ENCODE measurements at regions not wholly inside any gene's neighbourhood (a gene's known extent, or its start where the extent isn't known, plus 50 kb on each side); places are given as distances from the start of the nearest gene placed in this dataset.

DNA sequence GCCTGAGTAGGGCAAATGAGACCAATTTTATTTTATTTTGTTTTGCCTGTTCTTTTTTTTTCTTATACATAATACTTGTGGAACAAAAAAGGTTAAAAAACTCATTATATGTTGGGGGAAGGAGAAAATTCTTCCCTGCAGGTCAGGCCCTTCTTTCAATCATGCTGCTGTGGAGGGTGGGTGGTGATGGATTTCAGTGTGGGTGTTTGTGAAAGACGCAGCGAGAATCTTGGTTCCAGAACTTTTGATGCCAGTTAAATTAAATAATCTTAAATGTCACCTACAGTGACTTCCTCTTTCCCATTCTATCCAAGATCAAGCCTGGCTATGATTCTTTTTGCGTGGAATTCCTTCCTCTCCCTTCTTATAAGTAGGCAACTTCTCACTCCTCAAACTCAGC lies 595.8 kb upstream of the EEF2KMT start:
- DNase-seq (ENCODE audit: low read depth, low spot score), result no peak

DNA sequence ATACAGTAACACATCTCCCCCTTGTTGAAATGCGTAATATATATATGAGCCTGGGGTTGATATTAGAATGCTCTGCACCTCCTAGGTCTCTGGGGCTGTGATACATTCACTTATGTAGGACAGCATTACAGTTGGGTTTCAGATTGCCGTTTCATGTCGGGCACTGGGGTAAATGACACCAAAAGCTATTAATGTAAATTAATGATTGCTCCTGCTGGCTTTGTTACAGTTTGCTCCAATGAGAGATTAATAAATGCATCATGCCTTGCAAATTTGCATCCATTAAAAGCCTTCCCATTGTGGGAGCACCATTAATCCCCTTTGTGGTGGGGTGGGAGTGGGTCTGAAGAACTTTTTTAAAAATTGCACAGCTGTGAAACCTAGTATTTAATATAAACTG lies 584.4 kb upstream of the EEF2KMT start:
- no peak for DNase-seq (ENCODE audit: low read depth, low spot score)

DNA sequence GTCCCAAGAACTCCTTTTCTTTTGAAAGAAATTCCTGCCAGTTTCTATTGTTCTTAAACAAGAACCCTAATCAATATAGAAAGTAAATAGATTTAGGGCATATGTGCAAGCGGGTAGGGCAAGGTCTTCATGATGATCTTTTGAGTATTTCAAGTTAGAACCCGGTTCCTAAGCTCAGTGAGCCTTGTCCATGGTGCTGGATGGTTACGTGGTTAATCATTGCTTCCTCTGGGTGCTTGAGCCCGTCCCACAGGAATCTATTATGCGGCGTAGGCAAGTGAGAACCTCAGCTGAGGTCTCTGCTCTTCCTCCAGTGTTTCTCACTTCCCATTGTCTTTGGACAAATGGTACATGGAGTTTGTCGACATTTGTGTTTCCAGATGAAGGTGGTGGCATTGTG lies 580.8 kb upstream of the EEF2KMT start:
- no peak for DNase-seq (ENCODE audit: low read depth, low spot score)

DNA sequence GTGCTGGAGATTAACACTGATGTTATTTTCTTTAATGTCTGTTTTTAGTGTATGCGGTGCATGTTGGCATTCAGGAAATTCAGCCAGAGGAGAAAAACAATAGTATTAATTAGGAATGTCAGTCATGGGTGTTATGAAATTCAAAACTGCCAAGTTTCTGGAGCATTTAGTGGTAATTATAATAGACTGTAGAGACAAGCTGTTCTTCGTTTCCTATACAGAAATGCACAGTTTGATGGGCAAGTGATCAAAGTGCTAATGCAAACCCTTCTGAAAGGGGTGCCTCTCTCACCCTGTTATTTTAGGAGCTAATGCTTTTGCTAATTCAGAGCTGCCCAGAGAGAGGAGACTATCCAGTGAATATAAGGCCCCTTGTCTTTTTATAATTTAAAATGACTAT lies 573.8 kb upstream of the EEF2KMT start:
- no peak for DNase-seq (ENCODE audit: low read depth, low spot score)

DNA sequence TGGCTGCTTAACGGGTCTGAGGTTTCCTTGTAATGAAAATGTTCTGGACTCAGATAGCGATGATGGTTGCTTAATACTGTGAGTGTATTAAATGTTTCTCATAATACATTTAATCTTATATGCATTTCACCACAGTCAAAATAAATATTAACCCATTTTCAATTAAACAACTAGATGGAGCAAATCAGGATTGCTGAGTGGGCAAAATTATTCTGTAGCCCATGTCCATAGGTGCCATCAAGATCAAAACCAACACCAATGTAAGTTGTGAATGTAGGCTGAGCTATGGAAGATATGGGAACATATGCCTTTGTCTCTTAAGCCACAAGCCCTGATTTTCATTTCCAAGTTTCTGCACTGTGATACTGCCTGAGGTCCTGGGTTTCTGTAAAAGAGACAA lies 572.6 kb upstream of the EEF2KMT start:
- no peak for DNase-seq (ENCODE audit: low read depth, low spot score)

DNA sequence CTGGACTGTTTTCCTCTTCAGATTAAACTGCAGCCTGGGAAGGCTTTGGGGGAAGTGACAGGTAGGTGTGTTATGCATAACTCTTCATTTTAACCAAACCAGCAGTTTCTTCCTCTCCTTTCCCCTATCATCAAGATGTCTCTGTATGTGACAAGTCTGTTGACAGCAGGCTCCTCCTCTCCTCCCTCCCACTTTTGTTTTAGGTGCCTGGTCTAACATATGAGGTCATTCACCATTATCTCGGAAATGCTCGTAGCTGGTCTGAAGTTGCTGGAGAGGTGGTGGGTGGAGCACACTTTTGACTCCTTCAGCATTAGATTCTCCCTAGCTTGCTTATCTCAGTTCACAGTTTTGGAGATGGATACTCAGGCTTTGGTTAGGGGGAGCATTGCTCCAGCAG lies 571.0 kb upstream of the EEF2KMT start:
- no peak for DNase-seq (ENCODE audit: low read depth, low spot score)

DNA sequence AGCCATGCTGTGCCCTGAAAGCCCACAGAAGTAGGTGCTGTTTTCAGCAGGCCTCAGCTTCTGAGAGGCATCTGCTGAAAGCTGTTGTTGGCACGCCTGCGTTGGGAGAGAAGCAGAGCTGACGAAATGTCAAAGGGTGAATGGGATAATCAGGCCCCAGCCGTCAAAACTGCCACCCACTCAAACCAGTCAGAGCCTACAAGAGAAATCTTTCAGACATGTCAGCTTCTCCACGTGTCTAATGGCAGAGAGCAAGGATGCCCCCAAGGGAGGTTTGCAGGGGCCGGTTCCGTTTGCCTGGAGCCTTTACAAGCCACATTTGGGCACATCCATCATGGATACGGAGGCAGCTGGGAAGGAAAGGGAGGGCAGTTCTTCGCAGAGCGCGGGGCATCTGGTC lies 568.2 kb upstream of the EEF2KMT start:
- no peak for DNase-seq (ENCODE audit: low read depth, low spot score)

DNA sequence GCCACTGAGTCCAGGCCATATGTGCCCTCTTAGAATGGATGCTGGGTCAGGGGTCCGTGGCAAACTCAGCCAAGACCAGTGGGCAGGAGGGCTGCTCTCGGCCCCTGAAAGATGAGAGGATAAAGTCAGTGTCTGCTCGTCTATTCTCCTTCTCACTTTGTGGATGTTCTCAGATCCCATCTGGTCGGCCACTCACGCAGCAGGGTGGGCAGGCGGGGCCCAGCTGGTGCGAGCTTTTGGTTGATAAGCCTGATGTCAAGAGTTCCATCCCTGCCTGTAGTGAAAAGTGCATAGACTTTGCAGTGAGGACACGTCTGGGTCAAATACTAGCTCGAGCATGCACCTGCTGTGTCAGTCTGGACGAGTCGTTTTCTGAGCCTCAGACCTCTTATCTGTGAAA lies 556.2 kb upstream of the EEF2KMT start:
- no peak for DNase-seq (ENCODE audit: low read depth, low spot score)

DNA sequence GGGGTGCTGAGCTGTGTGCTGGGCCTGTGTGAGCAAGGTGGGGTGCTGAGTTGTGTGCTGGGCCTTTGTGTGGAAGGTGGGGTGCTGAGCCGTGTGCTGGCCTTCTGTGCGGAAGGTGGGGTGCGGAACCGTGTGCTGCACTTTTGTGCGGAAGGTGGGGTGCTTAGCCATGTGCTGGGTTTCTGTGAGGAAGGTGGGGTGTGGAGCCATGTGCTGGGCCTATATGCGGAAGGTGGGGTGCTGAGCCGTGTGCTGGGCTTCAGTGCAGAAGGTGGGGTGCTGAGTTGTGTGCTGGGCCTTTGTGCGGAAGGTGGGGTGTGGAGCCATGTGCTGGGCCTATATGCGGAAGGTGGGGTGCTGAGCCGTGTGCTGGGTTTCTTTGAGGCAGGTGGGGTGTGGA lies 555.4 kb upstream of the EEF2KMT start:
- no peak for DNase-seq (ENCODE audit: low read depth, low spot score)

DNA sequence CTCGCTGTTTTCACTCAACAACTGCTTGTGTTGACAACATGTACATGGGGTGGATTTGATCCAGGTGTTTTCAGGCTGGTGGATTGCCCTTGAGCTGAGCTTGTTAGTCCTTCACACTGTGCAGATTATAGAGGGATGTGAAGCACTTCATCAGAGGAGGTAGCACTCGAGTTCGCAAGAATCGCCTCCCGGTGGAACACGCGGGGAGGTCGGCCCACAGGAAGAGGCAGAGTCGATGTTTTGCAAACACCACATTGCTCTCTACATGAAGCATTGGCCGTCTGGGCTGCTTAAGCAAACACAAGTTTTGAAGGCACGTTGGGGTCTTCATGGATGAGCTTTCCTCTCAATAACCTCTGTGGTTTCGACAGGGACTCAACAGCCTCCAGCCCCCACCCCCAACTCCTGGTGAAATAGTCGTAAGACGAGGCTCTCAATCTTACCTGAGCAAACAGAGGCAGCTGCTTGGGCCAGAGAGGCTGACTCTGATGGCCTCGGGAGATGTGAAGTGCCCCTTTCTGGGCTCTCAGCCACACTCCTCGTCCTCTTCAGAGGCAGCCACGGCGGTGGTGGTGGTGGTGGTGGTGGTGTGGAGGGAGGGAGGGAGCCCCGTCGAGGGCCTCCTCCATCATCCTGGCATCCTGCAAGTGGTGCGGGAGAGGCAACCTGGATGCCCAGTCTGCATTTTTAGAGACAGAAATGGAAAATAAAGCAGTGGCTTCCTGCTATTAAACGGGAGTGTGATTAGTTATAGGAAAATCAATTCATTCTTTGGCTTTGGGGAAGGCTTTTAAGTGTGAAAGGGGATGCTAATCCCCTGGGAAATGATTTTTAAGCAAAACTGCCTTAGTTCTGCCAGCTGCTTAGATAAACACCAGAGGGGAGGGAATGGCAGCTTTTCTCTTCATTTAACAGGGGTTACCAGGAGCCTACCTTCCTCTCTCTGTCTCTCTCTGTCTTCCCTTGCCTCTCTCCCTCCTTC lies 552.5 kb upstream of the EEF2KMT start:
- no peak for DNase-seq (ENCODE audit: low read depth, low spot score)

DNA sequence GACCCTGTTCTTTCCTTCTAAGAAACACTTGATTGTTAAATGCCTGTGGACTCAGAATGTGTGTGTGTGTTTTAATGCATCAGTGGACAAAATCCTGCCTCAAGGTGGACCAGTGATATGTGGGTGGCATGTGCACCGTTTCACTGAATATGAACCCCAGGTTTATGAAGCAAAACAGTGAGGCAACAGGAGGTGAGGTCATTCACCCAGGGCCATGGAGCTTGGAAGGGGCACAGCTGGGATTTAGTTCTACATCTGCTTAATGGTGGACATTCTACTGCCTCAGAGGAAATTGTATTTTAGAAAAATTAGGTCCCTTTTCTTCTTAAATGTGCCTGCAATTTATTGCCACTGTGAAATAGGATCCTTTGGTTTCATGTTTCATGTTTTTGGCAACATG lies 549.5 kb upstream of the EEF2KMT start:
- DNase-seq (ENCODE audit: low read depth, low spot score), result no peak

DNA sequence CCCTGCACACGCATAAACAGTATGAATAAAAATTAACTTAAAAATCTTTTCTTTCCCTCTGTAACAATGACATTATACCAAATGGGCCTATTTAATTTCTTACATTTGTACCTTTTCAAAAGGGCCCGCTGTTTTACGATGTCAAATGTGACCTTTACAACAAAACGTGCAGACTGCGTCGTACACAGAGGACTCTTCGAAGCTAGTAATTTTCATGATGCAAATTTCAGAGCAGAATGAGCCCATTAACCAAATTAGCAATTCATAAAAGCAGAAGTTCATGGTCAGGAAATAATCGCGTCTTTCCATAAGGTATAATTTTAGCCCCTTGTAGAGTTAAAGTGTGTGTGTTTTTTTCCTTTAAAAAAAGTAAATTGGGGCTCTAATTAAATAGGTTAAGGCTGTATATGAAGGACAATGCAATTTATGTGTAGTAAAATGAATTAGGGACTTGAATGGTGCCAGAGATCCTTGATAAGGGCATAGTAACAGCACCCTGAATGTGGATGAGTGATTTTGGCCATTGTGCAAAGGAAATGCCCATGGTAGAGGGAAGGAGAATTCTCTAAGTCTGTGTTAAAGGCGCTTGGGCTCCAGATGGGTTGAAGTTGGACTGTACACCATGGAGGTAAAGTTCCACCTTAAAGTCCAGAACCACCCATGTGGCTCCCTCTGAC lies 546.4 kb upstream of the EEF2KMT start:
- DNase-seq (ENCODE audit: low read depth, low spot score), result no peak

DNA sequence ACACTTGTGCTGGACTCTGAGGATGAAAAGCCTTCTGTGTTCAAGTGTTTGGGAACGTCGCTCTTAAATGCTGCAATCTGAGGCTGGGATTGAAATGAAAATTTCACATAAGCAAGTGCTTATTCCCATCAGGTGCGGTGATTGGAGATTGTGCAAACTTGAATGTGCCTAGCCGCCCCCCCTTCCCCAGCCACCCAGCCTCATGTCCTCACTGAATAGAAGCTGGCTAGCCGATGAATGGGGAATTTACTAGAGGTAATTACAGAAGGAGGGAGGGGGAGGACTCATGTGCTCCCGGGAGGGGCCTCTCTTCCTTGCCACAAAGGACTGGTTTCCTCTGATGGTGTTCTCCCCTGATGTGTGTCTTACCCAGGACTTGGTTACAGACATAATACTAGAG lies 544.8 kb upstream of the EEF2KMT start:
- no peak for DNase-seq (ENCODE audit: low read depth, low spot score)

DNA sequence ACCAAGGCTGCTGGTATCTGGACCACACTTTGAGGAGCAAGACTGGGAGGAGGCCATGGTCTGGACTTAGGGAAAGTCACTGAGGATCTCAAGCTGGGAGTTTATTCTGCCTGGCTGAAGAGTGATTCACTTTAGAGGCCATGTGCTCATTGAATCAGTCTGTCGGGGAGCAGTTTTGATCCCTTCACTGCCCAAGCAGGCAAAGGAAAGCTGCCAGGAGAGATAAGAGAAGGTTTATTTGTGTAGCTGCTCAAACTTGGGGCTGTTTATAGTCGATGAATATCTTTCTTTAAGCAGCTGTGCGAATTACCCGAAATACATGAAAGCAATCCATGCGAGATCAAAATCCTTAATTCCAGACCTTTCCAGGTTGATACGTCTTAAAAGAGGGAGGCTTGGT lies 544.4 kb upstream of the EEF2KMT start:
- no peak for DNase-seq (ENCODE audit: low read depth, low spot score)

DNA sequence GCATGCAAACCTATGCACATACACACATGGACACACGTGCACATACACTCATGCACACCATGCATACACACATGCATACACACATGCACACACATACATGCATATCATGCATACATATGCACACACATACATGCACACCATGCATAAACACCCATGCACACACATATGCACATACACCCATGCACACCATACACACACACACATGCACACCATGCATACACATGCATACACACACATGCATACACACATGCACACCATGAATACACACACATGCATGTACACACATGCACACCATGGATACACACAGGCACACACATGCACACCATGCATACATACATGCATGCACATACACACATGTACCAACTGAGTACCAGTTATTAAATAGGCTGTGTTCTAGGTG lies 543.3 kb upstream of the EEF2KMT start:
- no peak for DNase-seq (ENCODE audit: low read depth, low spot score)

DNA sequence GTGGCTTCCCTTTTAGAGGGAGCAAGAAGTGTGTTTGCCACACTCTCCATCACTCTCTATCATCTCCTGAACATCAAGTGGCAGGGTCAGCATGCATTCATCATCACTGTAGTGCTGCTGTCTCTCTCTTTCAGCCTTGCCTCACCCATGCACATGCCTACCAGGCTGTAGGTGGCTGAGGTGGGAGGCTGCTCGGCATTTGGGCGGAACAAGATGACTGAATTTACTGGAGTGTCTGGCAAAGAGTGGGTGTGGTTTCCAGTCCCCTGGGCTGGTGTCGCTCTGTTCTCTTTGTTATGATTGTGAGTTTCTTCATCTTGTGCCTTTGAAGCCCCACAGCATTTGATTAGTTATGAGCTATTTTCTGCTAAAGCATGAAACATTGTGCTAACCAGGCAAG lies 541.9 kb upstream of the EEF2KMT start:
- DNase-seq (ENCODE audit: low read depth, low spot score), result no peak

DNA sequence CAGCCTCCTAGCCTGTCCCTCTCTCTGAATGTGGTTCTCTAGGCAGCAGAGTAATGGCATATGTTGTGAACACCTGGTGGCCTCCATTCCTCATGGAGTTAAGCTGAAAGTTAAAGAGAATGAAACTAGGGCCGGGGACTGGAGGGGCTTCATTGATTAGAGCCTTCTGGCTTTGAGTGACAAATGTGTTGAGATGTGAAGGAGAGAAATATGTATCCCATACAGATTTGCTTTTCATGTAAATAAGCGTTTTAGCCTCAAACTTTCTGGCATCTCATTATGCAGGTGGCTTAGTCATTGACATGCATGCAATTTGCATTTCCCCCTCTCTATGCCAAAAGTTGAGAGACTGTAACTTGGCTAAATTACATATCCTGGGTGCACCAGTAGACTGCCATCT lies 537.7 kb upstream of the EEF2KMT start:
- no peak for DNase-seq (ENCODE audit: low read depth, low spot score)

DNA sequence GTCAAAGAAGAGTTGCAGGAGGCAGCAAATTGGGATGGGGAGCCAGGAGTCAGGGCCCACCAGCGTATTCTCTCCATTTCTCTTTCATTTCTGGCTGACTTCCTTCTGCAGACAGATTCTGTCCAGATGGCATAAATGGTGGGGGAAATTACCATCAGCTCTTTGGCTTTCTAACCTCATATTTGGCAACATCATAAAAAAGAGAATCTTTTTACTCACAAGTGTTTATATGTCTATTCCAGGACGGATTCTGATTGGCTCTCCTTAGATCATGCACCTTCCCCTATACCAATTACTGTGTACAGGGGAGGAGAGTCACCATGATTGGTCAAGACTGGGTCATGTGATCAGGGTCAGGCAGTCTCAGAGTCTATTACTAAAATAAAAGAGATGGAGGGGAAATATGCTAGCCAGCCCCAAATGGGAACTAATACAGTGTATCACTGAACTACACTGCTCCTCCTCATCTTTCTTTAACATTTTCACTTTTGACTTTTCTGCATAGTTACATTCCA lies 537.1 kb upstream of the EEF2KMT start:
- no peak for DNase-seq (ENCODE audit: low read depth, low spot score)

DNA sequence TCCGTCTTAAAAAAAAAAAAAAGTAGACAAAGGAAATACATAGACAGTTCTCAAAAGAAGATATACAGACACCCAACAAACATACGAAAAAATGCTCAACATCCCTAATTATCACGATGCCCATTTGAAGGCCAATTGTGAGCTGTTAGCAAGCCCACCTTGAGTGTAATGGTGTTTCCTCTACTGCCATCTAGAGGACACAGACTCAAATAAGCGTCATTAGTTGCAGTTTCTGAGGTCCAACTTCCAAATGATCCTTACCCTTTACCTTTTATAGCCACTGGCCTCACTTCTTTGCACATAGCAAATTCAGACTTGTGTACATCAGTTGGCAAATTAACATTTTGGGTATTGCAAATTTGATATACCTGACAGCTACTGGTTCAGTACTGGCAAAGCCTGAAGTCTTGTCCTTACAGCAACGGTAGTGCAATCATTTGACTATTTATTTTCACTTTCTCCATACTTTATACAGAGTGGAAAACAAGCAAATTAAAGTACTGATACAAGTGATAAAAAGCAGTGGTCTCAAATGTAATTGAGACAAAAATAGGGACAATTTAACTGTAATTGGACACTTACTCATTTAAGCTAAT lies 536.3 kb upstream of the EEF2KMT start:
- no peak for DNase-seq (ENCODE audit: low read depth, low spot score)

DNA sequence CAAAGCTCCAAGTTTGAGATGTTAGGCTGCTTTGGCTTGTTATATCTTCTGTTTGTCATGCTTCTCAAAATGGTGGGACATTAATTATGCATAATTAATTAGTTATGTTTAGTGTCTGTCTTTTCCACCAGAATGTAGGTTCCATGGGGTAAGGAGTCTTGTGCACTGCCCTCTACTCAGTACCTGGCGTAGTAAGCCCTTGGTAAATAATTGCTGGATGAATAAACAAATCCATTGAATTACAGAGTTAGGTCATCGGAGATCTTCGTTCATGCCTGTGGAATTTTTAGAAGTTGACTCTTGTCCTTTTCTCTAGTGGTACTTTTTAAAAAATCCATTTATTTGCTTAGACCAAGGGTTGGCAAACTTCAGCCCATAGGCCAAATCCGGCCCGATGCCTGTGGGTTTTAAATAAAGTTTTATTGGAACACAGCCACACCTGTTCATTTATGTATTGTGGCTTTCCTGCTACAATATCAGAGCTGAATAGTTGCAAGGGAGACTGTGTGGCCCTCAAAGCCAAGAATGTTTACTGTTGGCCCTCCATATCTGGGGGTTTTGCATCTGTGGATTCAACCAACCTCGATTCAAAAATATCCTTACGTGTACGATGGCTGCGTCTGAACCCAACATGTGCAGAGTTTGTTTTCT lies 524.8 kb upstream of the EEF2KMT start:
- no peak for DNase-seq (ENCODE audit: low read depth, low spot score)

DNA sequence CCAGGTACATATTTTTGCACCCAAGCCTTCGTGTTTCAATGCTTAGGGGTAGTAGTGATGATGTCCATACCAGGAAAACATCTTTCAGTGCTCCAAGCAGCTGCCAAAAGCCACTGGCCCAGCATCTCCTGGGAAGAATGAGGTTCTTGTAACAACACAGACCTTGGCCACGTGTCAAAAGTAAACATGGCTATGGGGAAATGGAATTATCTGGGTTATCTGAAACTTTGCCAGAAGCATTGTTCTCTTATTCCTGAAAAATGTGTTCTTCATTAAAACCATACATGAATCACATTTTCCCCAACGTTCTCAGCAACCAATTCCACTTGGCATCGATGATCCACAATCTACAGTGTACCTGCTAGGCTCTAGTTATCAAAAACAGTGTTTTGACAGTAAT lies 524.2 kb upstream of the EEF2KMT start:
- DNase-seq (ENCODE audit: low read depth, low spot score), result no peak

DNA sequence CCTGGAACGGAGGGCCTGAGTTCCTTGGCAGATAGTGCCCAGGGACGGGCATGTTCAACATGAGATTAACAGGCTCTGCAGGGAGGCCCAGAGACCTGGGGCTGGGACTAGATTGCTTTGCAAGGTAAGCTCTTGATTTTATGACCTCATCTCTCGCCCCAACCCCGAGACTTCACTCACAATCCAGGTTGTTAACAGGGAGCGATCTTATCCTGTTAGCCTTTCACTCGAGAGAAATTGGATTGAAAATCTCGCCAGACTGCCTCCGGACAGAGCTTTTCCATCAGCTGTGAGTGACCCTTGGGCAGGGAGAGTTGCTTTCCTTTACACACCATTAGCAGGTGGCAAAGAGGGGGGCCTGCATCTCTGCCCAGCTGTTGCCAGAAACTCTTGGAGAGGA lies 521.7 kb upstream of the EEF2KMT start:
- no peak for DNase-seq (ENCODE audit: low read depth, low spot score)

Measured in activated naive CD8-positive, alpha-beta T cell treated with anti-CD3 and anti-CD28 coated beads, Interleukin-2, amount 50 U/mL, for 16 hours (primary cell).